NT2/D1 (cell line): ENCODE measurements at regions not wholly inside any gene's neighbourhood (a gene's known extent, or its start where the extent isn't known, plus 50 kb on each side); places are given as distances from the start of the nearest gene placed in this dataset.

Experiments
- SUZ12 ChIP-seq: IDR thresholded peaks from 2 replicates; pipeline ENCODE4 v1.6.1; 2011; ENCODE audit not compliant: insufficient read length, insufficient read depth; ENCODE audit errors: extremely low read depth
- YY1 ChIP-seq: IDR thresholded peaks from 2 replicates; pipeline ENCODE4 v1.6.1; 2011; ENCODE audit not compliant: insufficient read length, insufficient read depth

DNA sequence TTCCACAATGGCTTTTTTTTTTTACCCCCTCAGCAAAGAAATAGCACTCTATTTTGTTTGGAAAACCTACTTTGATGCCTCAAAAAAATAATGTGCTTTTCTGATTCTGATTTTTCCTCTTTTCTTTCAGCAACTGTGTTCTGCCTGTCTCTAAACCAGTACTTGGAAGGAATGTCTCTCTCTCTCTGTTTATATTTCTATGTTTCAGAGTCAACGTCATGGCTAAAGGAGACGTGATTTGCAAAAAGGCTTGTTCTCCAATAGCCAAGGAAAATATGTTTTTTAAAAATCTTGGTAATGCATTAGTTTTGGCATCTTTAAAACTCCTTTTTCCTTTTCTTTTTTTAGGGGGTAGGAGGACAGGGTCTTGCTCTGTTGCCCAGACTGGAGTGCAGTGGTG is 56.0 kb upstream of the SDK1 start:
- TF ChIP-seq SUZ12 (no peak), YY1 (no peak)
